HG03342 (cell line): ENCODE measurements at regions not wholly inside any gene's neighbourhood (a gene's known extent, or its start where the extent isn't known, plus 50 kb on each side); places are given as distances from the start of the nearest gene placed in this dataset.

ENCODE experiments used
- ATAC-seq: cut with Tn5 transposase; IDR thresholded peaks from one replicate; pipeline ENCODE4 v1.9.1; 2021; ENCODE audit warnings: mild to moderate bottlenecking, moderate library complexity; ENCODE audit not compliant: unreplicated experiment

DNA sequence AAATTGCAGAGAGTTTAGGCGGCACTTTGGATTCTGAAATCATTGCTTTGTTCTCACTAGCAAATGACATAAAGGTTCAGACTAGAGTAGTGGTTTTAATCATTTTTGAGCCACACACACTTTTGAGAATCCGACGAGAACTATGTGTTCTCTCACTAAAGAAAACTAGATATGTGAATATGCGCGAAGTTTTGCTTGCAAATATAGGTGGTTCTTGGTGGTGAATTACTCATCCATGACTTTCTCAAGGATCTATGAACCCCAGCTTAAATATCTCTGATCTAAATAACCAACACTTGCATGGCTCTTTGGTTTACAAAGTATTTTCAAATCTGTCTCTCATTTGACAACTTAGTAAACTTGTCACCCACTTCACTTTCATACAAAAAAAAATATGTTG is 54.8 kb downstream of the NOG start:
- no peak for ATAC-seq

DNA sequence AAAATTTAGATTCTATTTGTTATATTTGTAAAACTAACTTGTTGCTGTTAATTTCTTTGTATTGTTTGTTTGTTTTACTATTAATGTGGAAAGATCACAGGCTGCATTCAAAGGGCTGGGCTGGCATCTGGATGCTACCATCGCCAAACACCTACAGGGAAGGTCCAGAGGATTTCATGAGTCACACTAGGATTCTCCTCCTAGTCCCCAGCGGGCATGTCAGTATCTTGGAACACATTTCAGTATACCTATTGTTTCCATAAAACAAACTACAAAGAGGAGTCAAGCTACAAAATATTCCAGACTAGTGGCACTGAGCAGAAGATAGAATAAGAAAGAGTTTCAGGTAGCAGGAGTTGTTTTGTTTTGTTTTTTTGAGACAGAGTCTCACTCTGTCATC is 55.3 kb downstream of the NOG start:
- ATAC-seq: no peak

DNA sequence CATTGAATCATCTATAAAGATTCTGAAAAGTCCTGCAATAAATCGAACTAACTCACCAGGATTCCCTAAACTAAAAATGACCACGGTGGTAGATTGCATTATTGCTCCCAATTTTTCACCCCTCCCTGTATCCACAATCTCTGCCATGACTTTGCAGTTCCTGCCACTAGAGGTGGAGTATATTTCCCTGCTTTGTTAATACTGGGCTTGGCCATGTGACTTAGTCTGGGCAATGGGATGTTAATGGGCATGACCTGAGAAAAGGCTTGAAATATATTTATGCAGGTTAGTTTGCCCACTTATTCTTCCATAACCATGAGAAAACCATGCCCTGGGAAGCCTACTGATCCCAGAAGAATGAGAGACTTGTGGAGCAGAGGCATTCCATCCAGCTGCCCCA is 59.1 kb downstream of the NOG start:
- no peak for ATAC-seq

DNA sequence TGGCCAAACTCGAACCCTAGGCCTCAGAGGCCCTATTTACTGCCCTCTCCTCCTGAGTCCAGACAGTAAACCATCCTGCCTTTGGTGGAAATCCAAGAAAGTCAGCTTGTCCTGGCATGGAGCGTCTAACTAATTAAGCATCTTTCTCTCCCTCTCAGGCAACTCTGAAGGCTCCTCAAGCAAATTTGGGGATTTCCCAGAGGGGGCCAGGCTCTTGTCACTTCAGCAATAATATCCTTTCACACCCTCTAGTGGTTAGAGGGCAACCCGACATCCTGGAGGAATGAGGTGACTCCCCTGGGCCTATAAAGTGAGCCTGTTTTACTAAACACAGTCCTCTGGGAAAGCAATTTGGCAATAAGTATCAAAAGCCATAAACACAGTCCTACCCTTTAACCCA is 60.4 kb downstream of the NOG start:
- ATAC-seq: peak; percentile 100

DNA sequence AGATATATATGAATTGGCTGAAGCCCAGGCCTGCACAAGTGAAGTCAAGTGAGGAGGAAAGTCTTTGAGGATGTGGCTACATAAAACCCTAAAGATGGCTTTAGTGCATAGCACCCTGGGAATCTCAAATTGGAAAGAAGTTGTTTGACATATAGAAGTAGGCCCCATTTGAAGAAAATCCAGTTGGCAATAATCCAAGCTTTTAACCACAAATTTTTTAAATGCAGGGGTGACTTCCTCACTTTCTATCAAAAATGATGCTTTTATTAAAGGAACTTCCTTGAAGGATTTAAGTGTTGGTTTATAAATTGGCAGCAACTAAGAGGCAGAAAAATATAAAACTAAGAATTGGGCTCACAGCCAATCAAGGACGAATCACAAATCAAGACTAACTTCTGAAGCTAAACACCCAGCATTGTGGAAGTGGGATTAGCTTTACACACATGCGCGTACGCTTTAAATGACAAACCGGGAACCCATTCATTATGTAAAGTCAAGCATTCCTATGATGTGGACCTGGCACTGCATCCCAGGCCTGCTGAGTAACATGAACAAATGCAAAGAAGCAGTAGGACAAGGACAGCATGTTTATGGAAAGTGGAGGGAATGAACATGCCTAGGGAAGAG is 63.3 kb downstream of the NOG start:
- ATAC-seq: no peak

DNA sequence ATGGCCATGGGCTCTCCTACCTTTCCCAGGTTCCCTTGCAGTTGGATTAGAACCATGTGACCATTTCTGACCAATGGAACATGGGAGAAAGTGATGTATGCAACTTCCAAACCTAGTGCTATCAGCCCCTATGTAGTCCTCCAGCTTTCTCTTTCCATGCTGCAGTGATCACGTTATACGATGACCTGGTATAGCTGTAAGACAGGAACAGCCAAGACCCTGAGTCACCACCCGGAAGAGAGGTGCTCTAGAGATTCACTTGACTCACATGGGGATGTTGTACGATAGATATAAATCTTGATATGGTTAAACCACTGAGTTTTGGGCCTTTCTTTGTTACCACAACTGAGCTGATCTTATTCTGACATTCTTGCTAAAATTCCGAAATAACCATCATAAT is 65.1 kb downstream of the NOG start:
- no peak for ATAC-seq

DNA sequence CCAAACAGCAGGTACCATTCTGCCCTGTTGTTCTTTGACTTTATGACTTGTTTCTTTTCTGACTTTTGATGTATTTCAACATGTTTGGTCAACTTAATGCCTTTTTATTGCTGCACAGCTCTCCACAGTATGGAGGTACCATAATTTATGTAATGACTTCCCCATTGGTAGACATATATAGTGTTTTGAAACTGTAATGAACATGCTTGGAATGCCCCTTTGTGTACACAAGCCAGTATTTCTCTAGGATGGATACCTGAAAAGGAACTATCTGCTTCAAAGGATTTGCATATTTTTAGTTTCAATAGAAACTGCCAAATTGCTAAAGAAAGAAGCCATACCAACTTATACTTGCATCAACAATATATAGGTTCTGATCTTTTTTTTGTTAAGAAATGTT is 66.1 kb downstream of the NOG start:
- ATAC-seq: no peak

DNA sequence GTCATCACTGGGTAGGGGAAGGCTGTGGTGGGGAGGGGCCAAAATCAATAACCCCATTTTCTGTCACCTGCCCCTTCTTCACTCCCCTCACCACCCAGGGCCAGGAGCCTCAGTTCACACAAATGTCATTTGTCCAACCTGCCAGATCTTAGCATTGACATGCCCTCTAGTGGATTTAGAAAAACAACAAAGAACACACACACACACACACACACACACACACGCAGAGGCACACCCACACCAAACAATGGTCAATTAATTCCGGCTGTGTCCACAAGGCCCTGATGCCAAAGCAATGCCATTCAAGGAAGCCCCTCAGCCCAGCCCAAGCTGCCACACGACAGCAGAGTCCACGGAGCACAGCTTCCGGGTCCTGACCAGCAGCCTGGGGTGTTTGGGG is 68.4 kb downstream of the NOG start:
- no peak for ATAC-seq

DNA sequence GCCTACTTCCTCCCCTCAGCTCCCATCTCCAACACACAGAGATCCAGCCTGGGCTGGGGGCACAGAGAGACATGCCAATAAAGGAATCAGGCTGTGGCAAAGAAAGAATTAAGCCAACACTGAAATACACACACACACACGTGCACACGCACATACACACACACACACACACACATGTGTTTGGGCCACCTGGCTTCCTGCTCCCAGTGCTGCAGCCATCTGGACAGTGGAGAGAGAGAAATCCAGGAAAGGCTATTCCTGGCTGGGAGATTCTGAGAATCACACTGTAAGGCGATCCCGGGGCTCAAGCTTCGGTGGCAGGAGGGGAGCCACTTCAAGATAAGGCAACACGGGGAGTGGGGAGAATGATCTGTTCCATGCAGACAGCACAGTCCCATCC is 72.4 kb downstream of the NOG start:
- ATAC-seq: no peak

DNA sequence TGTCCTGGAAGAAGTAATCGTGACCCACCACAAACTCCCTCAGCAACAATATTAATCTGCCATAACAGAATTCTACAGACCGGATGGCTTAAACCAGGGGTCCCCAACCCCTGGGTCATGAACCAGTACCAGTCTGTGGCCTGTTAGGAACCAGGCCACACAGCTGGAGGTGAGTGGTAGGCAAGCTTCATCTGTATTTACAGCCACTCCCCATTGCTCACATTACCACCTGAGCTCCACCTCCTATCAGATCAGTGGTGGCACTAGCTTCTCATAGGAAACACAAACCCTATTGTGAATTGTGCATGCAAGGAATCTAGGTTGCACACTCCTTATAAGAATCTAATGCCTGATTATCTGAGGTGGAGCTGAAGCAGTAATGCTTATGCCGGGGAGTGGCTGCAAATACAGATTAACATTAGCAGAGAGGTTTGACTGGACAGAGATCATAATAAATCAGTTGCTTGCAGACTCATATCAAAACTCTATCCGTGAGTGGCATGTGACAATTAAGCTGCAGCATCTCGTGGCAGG is 74.5 kb downstream of the NOG start:
- no peak for ATAC-seq

DNA sequence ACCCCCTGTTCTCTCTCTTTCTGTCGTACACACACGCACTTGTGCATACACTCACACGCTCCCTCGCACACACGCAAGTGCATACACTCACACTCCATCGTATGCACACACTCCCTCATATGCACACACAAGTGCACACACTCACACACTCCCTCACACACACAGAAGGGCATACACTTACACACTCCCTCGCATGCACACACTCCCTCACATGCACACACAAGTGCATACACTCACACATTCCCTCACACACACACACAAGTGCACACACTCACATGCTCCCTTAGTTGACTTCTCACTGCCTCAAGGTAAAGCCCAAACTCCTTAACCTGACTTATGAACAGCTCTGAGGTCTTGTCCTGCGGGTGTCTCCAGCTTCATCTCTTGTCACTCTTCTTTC is 78.7 kb downstream of the NOG start:
- ATAC-seq: no peak

DNA sequence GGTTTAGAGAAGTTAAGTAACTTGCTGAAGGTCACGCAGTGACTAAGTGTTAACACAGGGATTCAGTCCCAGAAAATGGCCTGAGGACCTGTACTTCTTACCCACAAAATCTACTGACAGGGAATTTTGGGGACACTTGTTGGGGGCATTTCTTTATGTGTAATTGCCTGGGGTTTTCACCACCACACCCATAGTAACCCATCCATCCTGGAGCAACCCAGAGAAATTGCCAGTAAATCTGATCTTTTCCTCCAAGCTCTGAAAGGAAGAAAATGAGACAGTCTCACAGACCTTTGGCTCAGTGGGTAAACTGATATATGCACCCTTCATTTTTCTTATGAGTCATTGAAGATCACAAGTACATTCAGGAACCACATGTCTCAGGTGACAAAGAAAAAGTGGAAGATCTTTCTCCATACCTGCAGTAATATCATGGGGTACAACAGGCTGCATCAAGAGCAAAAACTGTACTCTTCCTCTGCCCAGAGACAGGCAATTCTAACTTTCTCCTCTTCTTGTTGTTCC is 81.0 kb downstream of the NOG start:
- ATAC-seq: no peak

DNA sequence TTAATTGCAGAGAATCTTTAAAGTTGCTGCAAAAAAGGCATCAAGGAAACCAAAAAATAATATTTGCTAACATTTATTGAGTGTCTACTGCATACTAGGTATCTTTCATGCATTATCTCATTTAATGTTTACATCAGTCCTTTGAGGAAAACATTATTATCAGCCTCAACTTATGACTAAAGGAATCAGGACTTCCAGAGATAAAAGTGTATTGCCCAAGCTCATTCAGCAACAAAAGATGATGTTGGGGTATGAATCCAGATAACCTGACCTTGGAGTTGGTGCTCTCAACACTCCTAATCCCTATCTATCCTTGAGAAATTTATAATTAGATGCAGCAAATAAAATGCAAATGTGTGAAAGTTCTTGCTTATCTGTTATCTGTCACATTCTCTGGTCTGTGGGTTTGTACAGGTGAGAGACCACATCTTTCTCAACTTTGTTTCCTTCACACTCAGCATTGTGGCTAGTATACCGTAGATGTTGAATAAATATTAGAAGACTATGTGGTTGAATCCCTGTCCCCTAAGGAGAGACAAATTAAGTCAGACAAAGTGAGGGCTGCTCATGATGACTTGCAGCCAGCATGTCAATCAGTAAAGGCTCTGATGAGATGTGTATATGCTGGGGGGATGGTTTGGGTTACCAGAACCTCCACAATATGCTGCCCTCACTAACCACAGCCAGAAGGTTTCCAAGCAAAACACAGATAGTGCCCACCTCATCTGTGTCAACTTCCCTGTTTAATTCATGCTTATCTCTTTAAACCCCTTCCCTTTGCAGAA is 82.6 kb downstream of the NOG start:
- ATAC-seq: no peak

DNA sequence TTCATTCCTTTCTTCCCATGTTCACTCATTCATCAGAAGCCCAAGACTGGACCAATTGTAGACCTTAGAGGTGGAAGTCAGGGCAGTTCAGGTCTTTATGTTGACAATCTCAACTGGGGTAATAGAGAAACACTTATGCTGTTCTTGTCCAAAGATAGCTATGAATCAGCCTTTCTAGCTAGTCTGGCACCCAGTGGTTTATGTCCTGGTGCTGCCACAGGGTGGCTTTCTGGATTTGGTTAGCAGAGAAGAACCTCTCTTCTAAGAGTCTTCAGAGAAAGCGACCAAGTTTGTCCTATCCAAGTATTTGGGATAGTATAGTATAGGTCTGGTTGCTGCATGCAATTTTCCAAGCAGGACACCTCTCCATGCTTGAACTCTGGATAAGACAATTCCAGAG is 83.3 kb downstream of the NOG start:
- no peak for ATAC-seq

DNA sequence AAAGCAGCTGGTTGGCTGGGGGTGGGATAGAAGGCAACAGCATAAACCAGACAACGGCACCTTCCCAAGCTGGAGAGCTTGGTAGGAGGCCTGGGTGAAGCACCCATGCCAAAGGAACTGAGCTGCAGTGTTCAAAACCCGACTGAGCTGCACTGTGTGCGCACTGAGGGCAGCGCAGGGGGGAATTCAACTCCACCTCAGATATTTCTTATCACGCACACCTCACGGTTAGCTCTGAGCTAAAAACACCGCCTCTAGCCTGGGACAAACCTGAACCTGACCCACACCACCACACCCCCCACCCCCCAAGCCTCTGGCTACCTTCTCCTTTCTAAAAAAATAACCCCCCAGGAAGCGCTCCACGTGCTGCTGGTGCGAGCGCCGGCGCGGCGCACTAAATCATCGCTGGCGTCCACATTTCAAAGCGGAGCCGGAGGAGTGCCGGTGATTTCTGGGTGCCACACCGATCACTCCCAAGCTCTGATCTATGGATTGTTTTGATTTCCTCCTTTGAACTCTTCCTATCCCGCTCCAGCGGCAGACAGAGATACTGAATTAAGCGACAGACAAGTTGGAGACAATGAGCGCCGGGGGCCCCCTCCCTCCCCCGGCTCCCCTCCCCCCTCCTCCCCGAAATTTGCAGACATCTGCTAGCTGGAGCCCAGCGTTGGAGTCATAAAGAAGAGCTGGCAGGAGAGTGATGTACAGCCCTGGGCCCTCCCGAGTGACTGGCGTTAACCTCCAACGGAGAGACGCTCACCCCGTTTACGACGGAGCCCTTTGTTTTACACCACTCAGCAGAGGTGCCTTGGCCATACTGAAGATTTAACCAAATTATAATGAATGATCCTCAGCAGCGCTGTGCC is 85.0 kb downstream of the NOG start:
- no peak for ATAC-seq

DNA sequence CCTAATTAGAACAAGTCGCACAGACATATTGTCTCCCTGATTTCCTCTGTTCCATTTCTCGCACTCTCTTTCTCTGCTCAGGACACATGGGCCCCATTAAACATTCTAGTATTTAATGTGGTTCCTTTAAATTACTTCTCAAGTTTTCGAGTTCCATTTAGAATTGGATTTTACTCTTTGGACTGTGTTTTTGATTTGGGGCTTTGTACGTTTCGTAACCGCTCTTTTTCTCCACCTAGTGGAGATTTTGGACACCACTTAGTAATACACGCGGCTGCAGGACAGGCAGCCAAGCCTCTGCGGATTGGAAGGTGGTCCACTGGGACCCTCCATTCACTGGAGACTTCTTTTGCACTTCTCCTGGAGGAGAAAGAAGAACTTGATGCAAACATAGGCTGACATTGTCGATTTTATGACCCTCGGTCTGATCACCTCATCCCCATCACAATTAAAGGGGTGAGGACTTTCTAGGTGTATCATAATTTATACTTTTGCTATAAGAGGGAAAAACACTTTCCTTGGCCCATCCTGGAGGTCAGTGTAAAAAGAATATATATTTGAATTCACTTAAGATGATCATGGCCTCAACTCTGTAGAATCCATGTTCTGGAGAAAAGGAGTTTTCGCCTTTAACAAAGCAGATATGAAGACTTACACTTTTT is 85.7 kb downstream of the NOG start:
- no peak for ATAC-seq

DNA sequence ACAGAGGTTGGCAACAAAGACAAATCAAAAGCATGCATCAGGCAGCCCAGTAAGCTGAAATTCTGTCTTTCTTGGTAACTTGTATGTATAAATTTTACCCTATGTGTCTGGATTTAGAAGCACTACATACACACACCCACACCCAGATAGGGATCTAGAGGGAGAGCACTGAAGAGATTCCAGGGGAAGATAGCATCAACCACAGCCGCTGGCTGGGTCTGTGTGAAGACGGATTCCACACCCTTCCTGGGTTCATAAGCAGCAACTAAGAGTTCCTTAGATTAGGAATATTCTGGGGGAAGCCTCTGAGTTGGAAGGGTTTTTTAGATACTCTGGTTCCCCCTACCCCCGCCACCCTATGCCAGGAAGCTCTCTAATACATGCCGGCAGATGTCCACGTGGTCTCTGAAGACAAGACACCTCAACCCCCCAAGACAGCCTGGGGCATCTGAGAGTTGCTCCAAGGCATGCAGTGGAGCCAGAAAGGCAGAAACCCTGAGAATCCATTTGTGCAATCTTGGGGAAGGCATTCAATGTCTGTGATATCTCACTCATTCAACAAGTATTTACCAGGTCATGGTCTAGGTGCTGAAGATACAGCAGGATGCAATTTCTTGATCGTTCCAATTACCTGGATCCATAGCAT is 86.4 kb downstream of the NOG start:
- no peak for ATAC-seq

DNA sequence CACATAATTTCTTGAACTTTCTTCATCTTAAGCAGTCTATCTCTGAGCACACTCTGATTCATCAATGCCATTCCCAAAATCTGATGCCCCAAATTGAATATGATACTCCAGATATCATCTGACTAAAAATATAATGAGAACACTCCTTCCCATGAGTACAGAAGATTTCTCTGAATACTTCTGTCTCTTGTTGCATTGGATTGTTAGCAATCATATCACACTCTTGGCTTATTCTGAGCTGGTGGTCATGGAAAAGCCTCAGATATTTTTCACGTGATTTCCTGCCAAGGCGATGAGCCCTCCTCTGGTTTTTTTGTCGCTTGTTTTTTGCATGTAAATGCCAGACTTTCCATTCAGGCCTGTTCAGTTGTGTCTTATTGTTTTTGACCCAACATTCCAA is 87.2 kb downstream of the NOG start:
- ATAC-seq: no peak

DNA sequence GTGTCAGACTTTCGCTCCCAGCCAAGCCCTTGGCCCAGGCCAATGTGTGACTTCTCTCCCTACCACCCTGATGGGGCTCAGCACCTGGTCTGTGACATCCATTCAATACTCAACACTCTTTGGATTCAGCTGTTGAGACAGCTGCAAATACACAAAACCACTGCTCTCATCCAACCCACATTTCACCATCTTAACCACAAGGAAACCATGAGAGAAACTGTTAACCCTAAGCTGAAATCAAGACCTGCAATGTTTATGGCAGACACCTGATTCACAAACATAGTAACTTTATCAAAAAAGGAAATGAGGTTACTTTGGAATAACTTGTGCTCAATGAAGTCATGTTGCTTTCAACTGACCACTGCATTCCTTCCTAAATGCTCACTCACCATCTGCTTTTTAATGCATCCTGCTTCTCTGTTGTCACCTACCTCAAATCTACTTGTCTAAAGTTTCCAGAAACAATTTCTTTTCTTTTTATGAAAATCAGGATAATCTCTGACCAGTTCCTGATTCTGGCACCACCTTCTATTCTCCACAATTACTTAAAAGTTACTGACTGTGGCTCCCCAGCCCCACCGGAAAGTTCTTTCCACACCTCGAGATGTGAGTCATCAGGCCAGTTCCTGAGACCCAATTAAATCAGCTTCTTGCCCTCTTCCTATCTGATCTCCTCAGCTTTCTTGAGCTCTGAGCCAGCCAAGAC is 88.2 kb downstream of the NOG start:
- no peak for ATAC-seq

DNA sequence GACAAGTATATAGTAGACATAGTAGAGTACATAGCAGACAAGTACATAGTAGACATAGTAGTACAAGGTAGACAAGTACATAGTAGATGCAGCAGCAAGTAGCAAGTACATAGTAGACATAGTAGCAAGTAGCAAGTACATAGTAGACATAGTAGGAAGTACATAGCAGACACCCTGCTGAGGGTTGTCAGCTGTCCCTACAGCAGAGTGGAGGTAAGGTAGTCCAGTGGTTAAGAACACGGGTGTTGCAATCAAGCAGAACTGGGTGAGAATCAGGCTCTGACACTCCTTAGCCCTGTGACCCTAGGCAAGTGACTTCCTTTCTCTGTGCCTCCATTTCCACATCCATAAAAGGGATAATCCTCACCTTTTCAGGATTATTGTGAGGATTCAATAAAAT is 94.7 kb downstream of the NOG start:
- ATAC-seq: no peak
